DMS153 (cell line): ENCODE measurements at regions not wholly inside any gene's neighbourhood (a gene's known extent, or its start where the extent isn't known, plus 50 kb on each side); places are given as distances from the start of the nearest gene placed in this dataset.

Experiments used
- DNase-seq: peaks from one replicate; lab custom pipeline; 2025; lab: John Stamatoyannopoulos, UW

GRCh38 chr5:153880106-153880505 is 158.6 kb downstream of the FAM114A2 start:
- peak; percentile 66 for DNase-seq

GRCh38 chr5:153879596-153879995 is 159.1 kb downstream of the FAM114A2 start:
- DNase-seq, result no peak

GRCh38 chr5:153866176-153866575 is 172.5 kb downstream of the FAM114A2 start:
- no peak for DNase-seq

- DNase-seq, result no peak
Observed at GRCh38 chr5:153865016-153865415, 173.7 kb downstream of the FAM114A2 start.

- no peak for DNase-seq
Observed at GRCh38 chr5:153863951-153864350, 174.8 kb downstream of the FAM114A2 start.
